Stomach smooth muscle (tissue), 2 donors: ENCODE measurements at regions not wholly inside any gene's neighbourhood (a gene's known extent, or its start where the extent isn't known, plus 50 kb on each side); places are given as distances from the start of the nearest gene placed in this dataset.

Source experiments
- H3K27ac ChIP-seq: one replicate; pipeline ENCODE4 v1.7.0; 2013; ENCODE audit warnings: mild to moderate bottlenecking, low read length, inconsistent platforms
- H3K27me3 ChIP-seq, 2 donors: one replicate each; pipeline ENCODE4 v1.7.0; 2013; ENCODE audit warnings: low read length in 2 of 2; ENCODE audit not compliant: insufficient read depth in 2 of 2, control insufficient read depth in 1 of 2
- H3K36me3 ChIP-seq, 2 donors: one replicate each; pipeline ENCODE4 v1.7.0; 2013; ENCODE audit warnings: low read length in 2 of 2; ENCODE audit not compliant: control insufficient read depth in 2 of 2, insufficient read depth in 2 of 2
- H3K4me1 ChIP-seq: one replicate; pipeline ENCODE4 v1.7.0; 2013; ENCODE audit warnings: low read length; ENCODE audit not compliant: control insufficient read depth, insufficient read depth
- H3K4me3 ChIP-seq, 2 donors: one replicate each; pipeline ENCODE4 v1.7.0; 2013; ENCODE audit warnings: low read length in 2 of 2
- H3K9ac ChIP-seq, 2 donors: one replicate each; pipeline ENCODE4 v1.7.0; 2013; ENCODE audit warnings: low read length in 2 of 2, mild to moderate bottlenecking in 1 of 2
- H3K9me3 ChIP-seq, 2 donors: one replicate each; pipeline ENCODE4 v1.7.0; 2013; ENCODE audit warnings: low read length in 2 of 2; ENCODE audit not compliant: control insufficient read depth in 2 of 2
- donor health status: healthy.
- donor health status: Pancreatic carcinoma.

GRCh38 chr2:172177996-172178395 is 75.3 kb upstream of the DLX2 start:
- H3K27me3 ChIP-seq: peaks cover 2 to 5% of the 10 kb centered on the region in 2 donors
- H3K27ac ChIP-seq: no peak overlapping the region
- no peaks in the 10 kb centered on the region for H3K36me3 ChIP-seq
- H3K9ac ChIP-seq: no peak overlapping the region
- no peak overlapping the region for H3K4me3 ChIP-seq
- peaks cover 0 to 4% of the 10 kb centered on the region in 2 donors for H3K9me3 ChIP-seq
- no peaks in the 10 kb centered on the region for H3K4me1 ChIP-seq

- no peak overlapping the region for H3K27ac ChIP-seq
- no peaks in the 10 kb centered on the region for H3K4me1 ChIP-seq
- H3K36me3 ChIP-seq: no peaks in the 10 kb centered on the region
- H3K27me3 ChIP-seq: peaks cover 0 to 2% of the 10 kb centered on the region in 2 donors
- no peak overlapping the region for H3K9ac ChIP-seq
- H3K4me3 ChIP-seq: no peak overlapping the region
- peaks cover 0 to 4% of the 10 kb centered on the region in 2 donors for H3K9me3 ChIP-seq
Measured at GRCh38 chr2:172179045-172179701, 76.5 kb upstream of the DLX2 start.

- Histone ChIP-seq H3K36me3 (no peaks in the 10 kb centered on the region), H3K9ac (no peak overlapping the region), H3K4me1 (no peaks in the 10 kb centered on the region), H3K27me3 (peaks cover 0 to 2% of the 10 kb centered on the region in 2 donors), H3K9me3 (no peaks in the 10 kb centered on the region), H3K4me3 (no peak overlapping the region), H3K27ac (no peak overlapping the region)
Measured at GRCh38 chr2:172181840-172182239, 79.1 kb upstream of the DLX2 start.

- H3K9ac ChIP-seq: no peak overlapping the region
- H3K9me3 ChIP-seq: no peaks in the 10 kb centered on the region
- no peaks in the 10 kb centered on the region for H3K36me3 ChIP-seq
- no peaks in the 10 kb centered on the region for H3K4me1 ChIP-seq
- H3K27ac ChIP-seq: no peak overlapping the region
- peaks cover 0 to 2% of the 10 kb centered on the region in 2 donors for H3K27me3 ChIP-seq
- no peak overlapping the region for H3K4me3 ChIP-seq
Measured at GRCh38 chr2:172182624-172183023, 79.9 kb upstream of the DLX2 start.

- Histone ChIP-seq H3K9me3 (peaks cover 4 to 15% of the 10 kb centered on the region in 2 donors), H3K4me1 (no peaks in the 10 kb centered on the region), H3K9ac (no peak overlapping the region), H3K4me3 (no peak overlapping the region), H3K27me3 (no peaks in the 10 kb centered on the region), H3K36me3 (no peaks in the 10 kb centered on the region), H3K27ac (no peak overlapping the region)
Measured at GRCh38 chr2:172193331-172194089, 90.8 kb upstream of the DLX2 start.

GRCh38 chr2:172195836-172196376 is 93.2 kb upstream of the DLX2 start:
- Histone ChIP-seq H3K27me3 (no peaks in the 10 kb centered on the region), H3K27ac (no peak overlapping the region), H3K36me3 (no peaks in the 10 kb centered on the region), H3K9ac (no peak overlapping the region), H3K4me3 (no peak overlapping the region), H3K9me3 (peaks cover 4 to 19% of the 10 kb centered on the region in 2 donors), H3K4me1 (no peaks in the 10 kb centered on the region)

GRCh38 chr2:172196768-172197431 is 94.2 kb upstream of the DLX2 start:
- Histone ChIP-seq H3K4me3 (no peak overlapping the region), H3K9me3 (peaks cover 4 to 19% of the 10 kb centered on the region in 2 donors)

GRCh38 chr2:172198361-172198760 is 95.7 kb upstream of the DLX2 start:
- no peaks in the 10 kb centered on the region for H3K27me3 ChIP-seq
- H3K36me3 ChIP-seq: no peaks in the 10 kb centered on the region
- H3K4me1 ChIP-seq: no peaks in the 10 kb centered on the region
- no peak overlapping the region for H3K27ac ChIP-seq
- no peak overlapping the region for H3K9ac ChIP-seq
- H3K9me3 ChIP-seq: peaks cover 4 to 19% of the 10 kb centered on the region in 2 donors
- no peak overlapping the region for H3K4me3 ChIP-seq

More at GRCh38 chr2:172196768-172197431, 94.2 kb upstream of the DLX2 start:
- Histone ChIP-seq H3K27me3 (no peaks in the 10 kb centered on the region), H3K27ac (no peak overlapping the region), H3K4me1 (no peaks in the 10 kb centered on the region), H3K9ac (no peak overlapping the region), H3K36me3 (no peaks in the 10 kb centered on the region)

GRCh38 chr2:172198908-172199307 is 96.2 kb upstream of the DLX2 start:
- Histone ChIP-seq H3K4me1 (no peaks in the 10 kb centered on the region), H3K36me3 (no peaks in the 10 kb centered on the region), H3K27me3 (no peaks in the 10 kb centered on the region), H3K9ac (no peak overlapping the region), H3K9me3 (peaks cover 4 to 14% of the 10 kb centered on the region in 2 donors), H3K27ac (no peak overlapping the region), H3K4me3 (no peak overlapping the region)

GRCh38 chr2:172200495-172201085 is 97.9 kb upstream of the DLX2 start:
- Histone ChIP-seq H3K36me3 (no peaks in the 10 kb centered on the region), H3K4me1 (no peaks in the 10 kb centered on the region), H3K27ac (no peak overlapping the region), H3K9ac (no peak overlapping the region), H3K4me3 (no peak overlapping the region), H3K27me3 (no peaks in the 10 kb centered on the region), H3K9me3 (peaks cover 0 to 10% of the 10 kb centered on the region in 2 donors)
